ENCODE measurements at regions not wholly inside any gene's neighbourhood (a gene's known extent, or its start where the extent isn't known, plus 50 kb on each side); places are given as distances from the start of the nearest gene placed in this dataset.

GRCh38 chr2:77608510-77608909 is 86.3 kb upstream of the LRRTM4 start:
- no peak for TF ChIP-seq GABPA (IDR thresholded peaks at IDR 0.05 in 1 of 2, conservative IDR thresholded peaks at IDR 0.05 in 1 of 2)
- TF ChIP-seq EGR1 (IDR thresholded peaks at IDR 0.05; ENCODE audit: low read depth in 2 of 2), result no peak
- TF ChIP-seq REST (IDR thresholded peaks at IDR 0.05), result no peak
- TF ChIP-seq YY1 (IDR thresholded peaks at IDR 0.05), result no peak
- no peak for TF ChIP-seq CTCF (IDR thresholded peaks at IDR 0.05; ENCODE audit: low read depth, low read length, missing input control)
- TF ChIP-seq JUND (IDR thresholded peaks at IDR 0.05), result no peak
